SKM-1 (cell line): ENCODE measurements at regions not wholly inside any gene's neighbourhood (a gene's known extent, or its start where the extent isn't known, plus 50 kb on each side); places are given as distances from the start of the nearest gene placed in this dataset.

Experiments
- DNase-seq: peaks from one replicate; lab custom pipeline; 2025; ENCODE audit not compliant: unreplicated experiment; lab: John Stamatoyannopoulos, UW

DNA sequence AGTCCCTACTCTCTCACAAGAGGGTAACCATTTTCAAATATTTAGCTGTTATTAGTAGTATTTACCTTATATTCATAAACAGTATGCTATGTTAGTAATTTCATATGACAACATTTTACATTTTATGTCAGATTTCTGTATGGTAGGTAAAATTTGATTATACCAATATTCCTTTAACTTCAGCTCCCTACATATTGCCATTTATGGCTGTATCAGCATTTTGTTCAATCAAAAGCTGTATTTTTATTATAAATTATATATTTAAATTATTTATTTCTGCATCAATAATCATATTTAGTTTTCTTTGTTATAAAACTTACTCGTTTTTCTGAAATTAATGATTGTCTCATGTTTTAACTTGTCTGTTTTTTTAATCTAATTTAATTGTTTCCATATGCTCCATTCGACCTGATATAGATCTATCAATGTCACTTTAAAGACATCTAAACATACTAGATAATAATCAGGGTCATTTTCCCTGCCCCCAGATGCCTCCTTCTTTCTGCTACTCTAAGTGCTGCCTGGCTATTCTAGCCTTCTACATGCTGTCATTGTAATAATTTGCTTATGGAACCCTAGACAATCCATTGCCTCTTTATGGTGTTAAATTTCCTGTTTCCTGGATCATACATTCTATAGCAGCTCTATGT, 1976.7 kb upstream of the ADGRL3 start:
- DNase-seq: no peak

DNA sequence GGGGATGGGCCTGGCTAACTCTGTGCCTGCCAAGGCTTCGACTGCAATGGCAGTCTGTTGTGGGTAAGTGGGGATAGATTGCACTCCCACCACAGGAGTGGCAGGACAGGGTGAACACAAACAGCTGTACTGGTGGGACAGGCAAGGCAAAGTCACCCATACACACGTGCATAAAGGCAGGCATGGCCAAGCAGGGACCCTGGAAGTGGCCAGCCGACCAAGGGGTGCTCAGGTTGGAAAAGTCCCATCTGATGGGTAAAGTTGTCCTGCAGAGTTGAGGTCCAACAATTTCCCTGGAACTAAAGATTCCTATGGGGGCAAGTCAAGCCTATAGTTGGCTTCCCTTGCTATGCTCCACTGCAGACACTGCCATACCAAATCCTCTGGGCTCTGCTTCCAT, 1961.9 kb upstream of the ADGRL3 start:
- DNase-seq: no peak

DNA sequence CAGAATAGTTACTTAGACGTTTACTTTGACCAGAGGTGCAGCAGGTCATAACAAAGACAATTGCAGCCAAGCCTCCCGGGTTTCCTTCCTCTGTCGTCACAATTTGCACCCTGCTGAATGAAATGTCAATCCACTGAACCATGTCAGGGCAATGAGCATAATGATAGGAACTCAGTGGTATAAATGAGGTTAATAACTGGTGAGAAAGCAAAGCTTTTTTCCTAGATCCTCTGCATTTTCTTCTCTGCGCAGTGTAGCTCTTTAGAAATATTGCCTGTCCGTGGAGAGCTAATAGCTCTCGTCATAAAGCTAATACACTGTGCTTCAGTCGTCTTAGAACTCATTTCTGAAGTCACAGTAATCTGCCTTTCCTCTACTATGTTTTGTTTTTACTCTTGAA, 1960.1 kb upstream of the ADGRL3 start:
- no peak for DNase-seq

DNA sequence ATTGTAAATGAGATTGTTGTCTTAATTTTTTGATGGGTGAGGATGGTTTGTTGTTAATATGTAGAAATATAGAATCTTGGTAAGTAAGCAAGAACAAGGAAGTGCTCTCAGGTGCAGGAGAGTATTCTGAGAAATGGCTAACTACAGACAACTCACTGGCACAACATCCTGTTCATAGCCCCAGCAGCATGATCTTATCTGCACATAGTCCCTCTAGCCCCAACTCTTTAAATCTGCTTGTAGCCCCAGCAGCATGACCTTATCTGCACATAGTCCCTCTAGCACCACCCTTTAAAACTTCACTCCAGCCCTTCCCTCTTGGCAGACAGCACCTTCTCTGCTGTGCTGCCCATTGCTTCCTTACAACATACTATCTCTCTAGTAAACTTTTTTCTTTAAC, 1957.1 kb upstream of the ADGRL3 start:
- no peak for DNase-seq

DNA sequence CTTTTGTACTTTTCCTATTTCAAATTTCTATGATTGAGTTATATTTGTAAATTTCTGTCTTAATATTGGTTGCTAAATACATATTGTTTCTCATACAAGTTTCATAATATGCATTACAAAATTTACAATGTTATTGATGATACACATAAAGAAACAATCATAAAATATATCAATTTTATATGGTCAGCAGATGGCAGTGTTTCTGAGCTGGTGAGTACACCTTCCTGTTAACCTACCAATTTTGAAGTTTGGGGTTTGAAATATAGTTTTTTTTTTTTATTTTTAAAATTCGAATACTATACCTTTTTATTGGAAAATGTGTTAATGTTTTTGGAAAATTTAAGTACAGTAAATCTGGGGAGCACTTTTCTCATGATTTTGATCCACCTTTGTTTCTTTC, 1953.1 kb upstream of the ADGRL3 start:
- no peak for DNase-seq

DNA sequence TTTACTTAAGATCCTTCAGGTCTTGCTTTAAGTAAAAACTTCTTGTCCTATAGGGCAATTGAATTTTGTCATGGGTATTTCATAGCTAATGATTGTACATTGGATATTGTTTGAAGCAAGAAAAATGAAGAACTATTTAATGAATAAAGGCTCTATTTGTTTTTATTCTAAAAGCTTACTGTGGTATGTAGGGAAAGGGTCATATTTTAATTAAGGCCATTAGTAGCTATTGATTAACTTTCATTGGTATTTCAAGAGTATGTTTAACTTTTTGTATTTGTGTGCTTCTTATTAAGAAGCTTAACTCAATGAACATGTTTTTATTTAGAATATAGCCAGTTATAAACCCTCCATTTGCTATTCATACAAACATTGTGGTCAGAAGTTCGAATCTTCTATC, 1951.8 kb upstream of the ADGRL3 start:
- no peak for DNase-seq

DNA sequence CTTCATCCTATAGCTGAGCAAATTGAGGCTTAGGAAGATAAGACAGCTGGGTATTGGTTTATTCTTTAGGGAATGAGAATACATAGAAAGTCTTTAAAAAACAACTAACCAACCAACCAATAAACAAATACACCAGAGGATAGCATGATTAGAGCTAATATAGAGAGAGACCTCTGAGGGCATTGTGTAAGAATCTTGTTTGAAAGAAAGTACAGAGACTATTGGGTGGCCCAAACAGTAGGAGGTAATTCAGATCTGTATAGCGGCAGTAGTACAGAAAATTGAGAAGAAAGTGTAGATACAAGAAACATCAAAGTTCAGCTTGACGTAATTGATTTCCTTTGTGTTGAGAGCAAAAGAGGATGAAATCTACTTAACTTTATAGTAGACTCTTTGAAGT, 1951.0 kb upstream of the ADGRL3 start:
- no peak for DNase-seq

DNA sequence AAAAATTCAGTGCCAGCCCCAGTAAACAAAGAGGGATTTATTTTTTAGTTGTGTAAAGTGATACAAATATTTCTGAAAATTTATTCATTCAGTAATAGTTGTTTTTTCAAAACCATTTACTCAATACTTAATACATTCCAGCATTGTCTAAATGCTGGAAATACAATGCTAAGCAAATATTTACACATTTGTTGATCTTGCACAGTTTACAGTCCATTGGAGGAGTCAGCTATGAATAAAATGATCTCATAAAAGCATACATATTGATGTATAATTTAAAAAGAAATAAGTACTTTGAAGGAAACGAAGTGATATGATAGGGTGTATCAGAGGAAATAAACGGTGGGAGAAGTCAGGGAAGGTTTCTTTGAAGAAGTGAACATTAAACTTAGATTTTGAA, 1942.1 kb upstream of the ADGRL3 start:
- DNase-seq: no peak

DNA sequence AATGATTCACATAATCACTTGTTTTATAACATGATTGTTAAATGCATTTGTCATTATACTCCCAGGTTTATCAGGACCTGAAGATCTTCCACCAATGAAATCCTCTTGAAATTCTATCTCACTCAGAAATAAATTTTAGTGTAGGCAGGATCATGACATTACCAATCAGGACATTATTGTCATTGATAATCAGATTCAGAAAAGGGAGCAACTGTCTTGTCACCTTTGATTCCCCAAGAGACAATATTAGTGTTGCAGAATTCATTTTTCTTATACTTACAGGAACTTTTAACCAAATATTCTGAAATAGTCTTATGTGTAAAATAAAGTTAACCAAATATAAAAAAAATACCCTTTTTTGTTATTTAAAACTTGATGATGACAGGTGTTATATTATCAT, 1892.5 kb upstream of the ADGRL3 start:
- no peak for DNase-seq

DNA sequence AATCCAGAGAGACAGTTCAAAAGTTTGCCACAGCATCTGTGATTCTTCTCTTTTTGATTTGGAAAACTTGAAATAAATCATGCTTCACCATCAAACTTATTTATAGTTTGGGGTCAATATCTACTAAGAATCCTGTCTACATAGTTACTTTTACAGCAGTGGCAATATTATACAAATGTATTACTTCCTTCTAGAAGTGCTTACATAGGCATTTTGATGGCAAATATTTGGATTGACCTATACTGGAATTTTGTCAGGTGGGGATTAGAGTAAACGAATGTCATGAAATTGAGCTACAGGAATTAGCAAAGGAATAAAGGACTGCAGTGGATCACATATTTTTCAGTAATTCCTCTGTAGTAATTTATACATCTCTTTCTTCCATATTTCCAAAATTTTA, 1885.5 kb upstream of the ADGRL3 start:
- DNase-seq: no peak

DNA sequence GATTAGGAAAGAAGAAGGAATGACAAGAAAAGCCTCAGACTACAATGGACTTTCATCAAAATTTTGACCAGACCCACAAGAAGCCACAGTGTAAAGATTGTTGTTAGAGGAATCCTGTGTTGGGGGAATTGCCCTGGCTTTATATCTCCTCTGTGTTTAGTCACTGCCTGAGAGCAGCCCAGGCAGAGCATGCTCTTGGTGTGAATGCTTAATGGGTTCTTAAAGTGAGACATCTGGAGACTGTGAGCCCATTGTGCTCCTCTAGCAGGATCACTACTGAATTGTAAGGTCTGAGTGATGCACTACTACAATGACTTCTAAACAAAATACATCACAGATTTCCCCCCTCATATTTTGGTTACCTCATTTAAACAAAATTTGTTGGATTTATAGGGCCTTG, 1860.5 kb upstream of the ADGRL3 start:
- no peak for DNase-seq

DNA sequence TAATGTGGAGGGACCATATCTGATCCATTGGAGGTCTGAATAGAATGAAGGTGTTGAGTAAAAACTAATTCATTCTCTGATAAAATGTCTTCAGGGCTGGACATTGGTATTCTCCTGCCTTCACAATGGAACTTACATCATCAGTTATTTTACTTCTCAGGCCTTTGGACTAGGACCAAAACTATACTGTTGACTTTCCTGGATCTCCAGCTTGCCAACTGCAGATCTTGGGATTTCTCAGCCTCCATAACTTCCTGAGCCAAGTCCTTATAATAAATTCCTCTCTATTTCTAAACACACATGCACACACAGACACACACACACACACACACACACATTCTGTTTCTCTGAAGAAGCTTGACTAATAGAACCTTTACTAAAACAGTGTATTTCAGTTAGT, 1858.6 kb upstream of the ADGRL3 start:
- DNase-seq: no peak

DNA sequence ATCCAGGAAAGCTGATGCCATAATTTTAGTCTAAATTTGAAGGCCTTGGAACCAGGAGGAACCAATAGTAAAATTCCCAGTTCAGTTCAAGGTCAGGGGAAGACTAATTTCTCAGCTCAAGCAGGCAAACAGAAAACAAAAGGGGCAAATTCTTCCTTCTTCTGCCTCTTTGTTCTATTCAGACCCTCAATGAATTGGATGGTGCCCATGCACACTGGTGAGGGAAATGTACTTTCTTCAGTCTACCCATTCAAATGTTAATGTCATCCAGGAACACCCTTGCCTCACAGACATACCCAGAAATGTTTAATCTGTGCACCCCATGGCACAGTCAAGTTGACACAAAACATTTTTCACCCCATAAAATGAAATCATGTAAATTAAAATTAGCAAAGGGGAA, 1851.2 kb upstream of the ADGRL3 start:
- DNase-seq: no peak

DNA sequence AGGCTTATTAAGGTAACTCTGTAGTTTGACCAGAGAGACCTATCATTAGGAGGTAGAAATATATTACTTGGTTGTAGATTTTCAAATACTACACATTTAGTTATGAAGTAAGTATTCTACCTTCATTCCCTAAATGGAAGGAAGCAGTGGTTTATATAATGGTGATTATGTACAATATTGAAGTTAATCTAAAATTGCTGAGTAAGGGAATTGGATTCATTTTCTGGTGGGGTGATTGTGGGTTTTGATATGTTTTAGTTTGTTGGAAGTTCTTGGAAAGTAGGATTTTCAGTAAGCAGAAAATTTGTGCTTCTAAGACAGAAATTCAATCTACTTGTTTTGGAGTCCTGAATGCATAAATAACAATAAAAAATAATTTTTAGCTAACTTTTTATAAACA, 1830.9 kb upstream of the ADGRL3 start:
- no peak for DNase-seq

DNA sequence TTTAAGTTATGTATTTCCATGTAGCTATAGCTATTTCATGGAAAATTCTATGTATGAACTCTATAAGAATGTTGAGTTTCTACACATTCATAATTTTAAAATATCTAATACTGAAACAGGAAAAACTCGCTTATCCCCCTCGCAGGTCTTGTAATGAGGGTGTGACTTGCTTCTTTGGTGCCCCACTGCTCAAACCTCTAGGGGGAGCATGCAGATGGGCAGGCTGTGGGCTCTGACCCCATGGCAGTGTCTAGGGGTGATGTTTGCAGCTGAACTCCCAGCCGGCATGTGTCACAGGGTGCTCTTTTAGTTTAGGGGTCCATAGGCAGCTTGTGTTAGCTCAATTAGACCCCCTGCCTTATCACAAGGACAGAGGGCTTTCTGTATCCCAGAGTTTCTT, 1825.7 kb upstream of the ADGRL3 start:
- no peak for DNase-seq

DNA sequence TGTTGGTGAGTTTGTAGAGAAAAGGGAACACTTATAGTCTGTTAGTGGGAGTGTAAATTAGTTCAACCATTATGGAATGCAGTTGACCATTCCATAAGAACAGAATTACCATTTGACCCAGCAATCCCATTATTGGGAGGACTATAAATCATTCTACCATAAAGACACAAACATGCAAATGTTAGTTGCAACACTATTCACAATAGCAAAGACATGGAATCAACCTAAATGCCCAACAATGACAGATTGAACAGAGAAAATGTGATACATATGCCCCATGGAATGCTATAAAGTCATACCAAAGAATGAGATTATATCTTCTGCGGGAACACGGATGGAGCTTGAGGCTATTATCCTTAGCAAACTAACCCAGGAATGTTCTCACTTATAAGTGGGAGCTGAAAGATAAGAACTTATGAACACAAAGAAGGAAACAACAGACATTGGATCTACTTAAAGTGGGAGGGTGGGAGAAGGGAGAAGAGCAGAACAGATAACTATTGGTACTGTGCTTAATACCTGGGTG, 1819.2 kb upstream of the ADGRL3 start:
- DNase-seq: no peak

DNA sequence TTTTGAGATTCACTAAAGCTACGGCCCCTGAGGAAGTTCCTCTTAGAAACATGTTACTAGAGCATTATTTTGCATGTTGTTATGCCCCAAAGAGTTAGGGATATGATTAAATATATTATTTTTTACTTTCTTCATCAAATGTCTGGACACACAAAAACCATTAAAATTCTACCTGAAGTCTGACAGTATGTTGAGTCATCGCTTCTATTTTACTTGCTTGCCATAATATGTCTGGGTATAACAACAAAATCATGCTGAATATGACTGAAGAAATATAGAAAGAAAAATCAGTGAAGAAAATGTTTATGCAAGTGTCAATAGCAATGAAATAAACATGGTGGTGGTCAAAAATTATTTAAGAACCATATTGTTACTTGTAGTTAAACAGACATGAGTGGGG, 1818.5 kb upstream of the ADGRL3 start:
- no peak for DNase-seq

DNA sequence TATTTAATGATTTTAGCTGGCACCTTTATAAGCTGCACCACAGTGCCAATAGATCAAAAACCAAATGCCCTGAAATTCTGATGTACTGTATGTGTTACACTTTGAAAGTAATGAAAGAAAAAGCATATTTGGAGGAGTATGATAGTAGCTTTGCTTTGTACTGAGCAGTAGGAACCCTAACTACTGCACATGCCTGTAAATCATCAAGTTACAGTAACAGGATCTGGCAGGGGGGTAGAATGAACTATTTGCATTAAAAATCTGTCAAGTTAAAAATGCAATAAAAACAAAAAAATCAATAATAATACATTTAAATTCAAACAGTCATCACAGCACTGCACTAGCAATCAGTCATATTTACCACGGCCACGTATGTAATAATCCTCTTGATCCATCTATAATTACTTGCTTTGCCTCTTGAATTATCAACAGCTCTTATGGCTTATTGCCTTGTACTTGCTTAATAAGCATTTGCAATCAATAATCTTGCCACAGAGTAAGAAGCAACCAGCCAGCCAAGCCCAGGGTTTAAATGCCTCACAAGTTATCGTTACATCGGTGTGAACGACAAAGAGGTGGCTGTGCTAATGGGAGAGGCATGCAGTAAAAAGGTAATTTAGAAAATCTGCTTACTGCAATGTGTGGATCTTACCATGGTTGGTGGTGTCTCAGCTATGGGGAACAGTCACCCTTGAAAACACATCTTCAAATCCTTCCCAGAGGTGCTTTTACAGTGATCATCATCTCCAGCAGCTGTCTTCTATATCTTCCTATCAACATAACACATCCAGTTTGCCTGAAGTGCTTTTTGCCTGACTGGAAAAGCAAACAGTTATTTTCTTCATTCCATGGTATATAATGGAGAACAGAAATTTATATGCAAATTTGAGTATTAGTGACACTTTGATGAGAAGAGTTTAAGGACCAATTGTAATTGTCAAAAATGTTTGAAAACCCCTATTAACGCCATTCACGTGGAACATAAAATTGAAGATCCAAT, 1812.1 kb upstream of the ADGRL3 start:
- no peak for DNase-seq

DNA sequence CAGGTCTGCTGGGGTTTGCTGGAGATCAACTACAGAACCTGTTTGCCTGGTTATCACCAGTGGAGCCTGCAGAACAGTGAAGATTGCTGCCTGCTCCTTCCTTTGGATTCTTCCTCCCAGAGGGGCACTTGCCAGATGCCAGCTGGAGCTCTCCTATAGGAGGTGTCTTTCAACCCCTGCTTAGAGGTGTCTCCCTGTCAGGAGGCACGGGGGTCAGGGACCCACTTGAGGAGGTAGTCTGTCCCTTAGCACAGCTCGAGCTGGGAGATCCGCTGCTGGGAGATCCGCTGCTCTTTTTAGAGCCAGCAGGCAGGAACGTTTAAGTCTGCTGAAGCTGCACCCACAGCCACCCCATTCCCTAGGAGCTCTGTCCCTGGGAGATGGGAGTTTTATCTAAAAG, 1806.3 kb upstream of the ADGRL3 start:
- no peak for DNase-seq

DNA sequence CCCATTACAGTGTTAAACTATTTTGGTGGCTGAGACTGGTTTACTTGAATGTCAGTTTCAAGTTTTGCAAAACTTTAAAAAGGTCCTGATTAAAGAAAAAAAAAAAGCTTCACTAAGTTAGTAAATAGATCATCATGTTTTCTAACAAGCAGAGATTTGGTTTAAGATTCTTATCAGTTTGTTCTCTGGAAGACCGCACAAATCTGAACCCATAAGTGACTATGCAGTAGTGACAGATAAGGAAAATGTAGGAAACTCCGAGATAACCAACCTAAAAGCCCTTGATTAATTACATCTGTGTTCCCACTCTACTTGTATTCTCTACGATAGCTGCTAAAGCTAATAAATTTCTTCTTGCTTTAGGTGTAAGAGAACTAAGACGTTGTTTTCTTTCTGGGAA, 1799.8 kb upstream of the ADGRL3 start:
- no peak for DNase-seq

DNA sequence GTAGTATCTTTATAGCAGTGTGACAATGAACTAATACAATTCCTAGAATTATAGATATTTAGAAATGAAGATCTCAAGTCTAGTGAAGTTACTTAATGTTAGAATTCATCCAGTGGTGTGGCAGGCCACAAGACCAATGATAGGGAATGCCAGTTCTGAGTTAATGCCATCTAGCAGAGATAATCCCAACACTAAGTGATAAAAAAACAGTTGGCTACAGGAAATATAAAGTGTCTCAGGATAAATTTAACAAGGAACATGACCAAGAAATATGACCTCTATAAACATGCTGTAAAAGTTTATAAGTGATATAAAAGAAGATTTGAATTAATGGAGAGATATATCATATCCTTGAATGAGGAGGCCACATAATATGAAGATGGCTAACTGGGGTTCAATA, 1790.5 kb upstream of the ADGRL3 start:
- no peak for DNase-seq

DNA sequence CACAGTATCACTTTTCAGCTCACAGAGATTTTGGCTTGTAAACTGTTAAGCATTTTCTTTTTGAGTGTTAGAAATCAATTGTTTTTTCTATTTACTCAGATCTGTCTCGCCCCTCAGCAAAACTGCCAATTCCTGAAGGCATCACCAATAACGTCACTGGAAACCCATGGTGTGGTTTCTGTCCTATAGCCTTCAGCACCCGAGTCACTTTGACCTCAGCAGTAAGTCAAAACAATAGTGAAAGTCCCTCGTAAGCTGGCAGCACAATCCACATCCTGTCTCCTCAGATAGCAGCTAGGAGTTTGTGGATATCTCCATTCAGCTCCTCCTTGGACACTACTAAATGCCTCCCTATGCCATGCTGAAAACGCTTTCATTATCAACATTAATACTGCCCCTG, 1787.4 kb upstream of the ADGRL3 start:
- DNase-seq: no peak
